ENCODE measurements at regions not wholly inside any gene's neighbourhood (a gene's known extent, or its start where the extent isn't known, plus 50 kb on each side); places are given as distances from the start of the nearest gene placed in this dataset.
A peak's percentile ranks its signal among the peaks of the same experiment; 100 is the strongest.

GRCh38 chrX:151796576-151796975 is 62.0 kb downstream of the CNGA2 start:
- DNase-seq (ENCODE audit: low spot score), result no peak

- no peak for DNase-seq (ENCODE audit: low spot score)
Observed at GRCh38 chrX:151801980-151802379, 67.4 kb downstream of the CNGA2 start.

- DNase-seq (ENCODE audit: low spot score), result no peak
Observed at GRCh38 chrX:151806967-151807540, 72.5 kb downstream of the CNGA2 start.

DNA sequence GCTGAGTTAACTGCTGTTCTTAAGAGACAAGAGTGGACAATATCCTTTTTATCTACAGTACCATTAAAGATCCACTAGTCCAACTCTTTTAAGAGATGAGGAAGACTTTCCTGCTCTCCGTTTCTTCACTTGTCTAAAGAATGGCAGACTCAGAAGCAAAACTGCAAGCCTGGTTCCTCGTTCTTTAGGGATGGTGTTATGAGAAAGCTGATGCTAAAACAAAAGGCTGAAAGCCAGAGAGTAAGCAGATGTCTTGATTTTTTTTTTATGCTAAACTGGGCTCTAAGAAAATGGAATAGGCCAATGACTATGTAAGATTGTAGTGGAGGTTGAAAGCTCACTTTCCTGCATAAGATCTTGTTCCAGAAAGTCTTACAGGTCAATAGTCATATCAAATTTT is 78.1 kb downstream of the CNGA2 start:
- no peak for DNase-seq (ENCODE audit: low spot score)

DNA sequence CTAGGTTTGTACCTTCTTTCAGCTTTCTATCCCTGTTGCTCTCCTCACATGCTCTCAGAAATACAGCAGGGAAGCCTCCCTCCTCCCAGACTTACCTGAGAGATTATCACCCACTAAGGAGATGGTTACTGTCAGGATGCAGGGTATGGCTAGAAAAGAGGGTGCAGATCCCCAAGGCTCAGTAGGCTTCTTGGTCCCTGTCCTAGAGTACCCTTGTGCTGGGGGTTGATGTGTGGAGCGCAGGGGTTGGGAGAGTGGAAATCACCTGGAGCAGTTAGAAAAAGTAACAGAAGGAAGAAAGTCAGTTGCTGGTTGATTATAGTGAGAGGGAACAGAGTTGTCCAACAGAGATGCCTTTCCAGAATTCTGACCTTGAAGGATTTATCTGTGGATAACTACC is 80.2 kb downstream of the CNGA2 start:
- no peak for DNase-seq (ENCODE audit: low spot score)

- peak; percentile 62 for DNase-seq (ENCODE audit: low spot score)
Observed at GRCh38 chrX:151815398-151815797, 80.9 kb downstream of the CNGA2 start.

DNA sequence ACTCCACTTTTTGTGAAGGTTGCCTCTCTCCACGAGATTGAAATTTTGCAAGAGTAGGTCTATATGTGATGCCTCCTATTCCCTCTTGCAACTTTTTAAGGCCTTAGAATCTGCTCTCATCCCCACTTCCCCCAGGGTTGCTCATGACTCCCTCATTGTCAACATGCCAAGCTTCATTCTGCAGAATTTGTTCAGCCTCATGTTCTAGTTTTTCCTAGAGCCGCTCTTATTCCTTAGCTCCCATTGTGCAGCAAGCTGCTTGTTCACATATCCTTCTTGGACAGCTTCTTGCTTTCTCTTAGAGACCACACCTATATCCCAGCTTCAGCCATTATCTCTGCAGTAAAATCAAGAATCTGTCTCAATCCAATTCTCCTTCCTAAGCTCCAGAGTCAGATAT is 82.4 kb downstream of the CNGA2 start:
- DNase-seq (ENCODE audit: low spot score), result no peak

DNA sequence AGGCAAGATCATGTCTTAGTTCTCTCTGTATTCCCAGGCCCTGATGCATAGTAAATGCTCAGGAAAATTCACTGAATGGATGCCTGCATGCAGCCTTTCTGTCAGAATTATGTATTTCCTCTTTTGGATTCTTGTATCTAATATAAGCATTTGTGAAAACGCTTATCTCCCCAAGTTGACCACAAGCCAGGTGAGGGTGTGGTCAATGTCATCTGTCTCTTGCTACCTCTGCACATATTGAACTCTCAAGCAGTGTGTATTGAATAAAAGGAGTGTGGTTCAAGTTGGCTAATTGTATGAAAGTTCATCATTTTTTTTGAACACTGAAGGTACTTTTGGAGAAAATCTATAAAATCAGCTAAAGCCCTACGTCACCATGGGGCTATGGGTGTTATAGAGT is 84.3 kb downstream of the CNGA2 start:
- no peak for DNase-seq (ENCODE audit: low spot score)

DNA sequence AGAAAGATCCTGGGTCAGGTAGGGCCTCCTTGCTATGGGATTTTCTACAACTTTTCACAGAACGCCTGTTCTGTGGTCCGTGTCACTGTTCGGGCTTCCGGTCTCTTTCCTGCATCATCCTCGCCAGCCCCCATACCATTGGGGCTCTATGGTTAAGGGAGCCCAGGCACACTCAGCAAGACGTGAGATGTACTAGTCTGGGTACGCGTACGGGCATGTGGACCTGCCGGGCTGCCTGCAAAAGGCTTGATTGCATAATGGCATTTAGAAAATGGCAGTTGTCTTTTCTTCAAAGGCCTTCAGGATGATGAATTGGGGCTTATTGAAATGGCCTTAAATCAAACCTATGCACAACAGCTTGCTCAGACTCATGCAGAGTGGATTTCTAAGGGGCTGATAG is 86.7 kb downstream of the CNGA2 start:
- DNase-seq (ENCODE audit: low spot score), result no peak

DNA sequence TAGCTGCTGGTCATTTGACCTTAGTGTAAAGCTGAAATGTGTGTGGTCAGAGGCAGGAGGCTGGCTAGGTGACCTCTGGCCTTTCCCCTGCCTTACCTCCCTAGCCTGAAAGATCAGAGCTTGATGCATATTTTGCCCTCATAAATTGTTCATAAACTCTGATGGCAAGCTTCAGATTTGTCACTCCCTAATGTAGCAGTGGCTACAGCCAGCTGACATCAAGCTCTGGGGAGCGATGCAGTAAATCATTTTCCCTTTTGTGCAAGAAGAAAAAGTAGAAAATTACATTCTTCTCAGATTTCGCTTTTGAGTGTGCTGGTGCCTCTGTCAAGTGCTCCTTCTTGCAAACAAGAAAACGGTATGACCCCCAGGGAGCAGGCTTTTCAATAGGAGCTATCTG is 87.7 kb upstream of the MAGEA4 start:
- DNase-seq (ENCODE audit: low spot score), result no peak

DNA sequence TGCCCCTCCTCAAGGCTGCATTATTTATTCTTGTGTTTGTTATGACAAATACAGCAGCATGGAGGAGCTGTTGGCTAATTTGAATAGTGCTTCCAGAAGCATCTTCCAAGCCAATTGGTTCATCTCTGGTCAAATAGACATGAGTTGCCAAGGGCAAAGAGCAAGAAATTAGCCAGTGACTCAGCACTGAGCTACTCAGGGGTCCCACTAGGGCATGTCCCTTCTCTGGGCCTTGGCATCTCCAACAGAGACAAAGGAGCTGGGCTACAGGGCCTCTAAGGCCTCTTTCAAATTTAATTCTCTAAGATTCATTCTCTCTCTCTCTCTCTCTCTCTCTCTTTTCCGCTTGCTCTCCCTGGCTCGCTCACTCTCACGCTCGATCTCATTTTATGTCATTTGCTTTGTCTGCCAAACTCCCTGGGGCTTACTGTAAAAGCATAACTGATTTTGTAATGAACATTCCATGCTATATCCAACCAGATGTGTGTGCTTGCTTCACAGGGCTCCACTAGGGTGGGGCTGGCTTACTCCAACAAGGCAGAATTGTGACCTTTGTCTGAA is 86.7 kb upstream of the MAGEA4 start:
- peak; percentile 73 for DNase-seq (ENCODE audit: low spot score)

- no peak for DNase-seq (ENCODE audit: low spot score)
Observed at GRCh38 chrX:151828439-151829080, 84.1 kb upstream of the MAGEA4 start.

- no peak for DNase-seq (ENCODE audit: low spot score)
Observed at GRCh38 chrX:151830911-151831310, 81.8 kb upstream of the MAGEA4 start.

DNA sequence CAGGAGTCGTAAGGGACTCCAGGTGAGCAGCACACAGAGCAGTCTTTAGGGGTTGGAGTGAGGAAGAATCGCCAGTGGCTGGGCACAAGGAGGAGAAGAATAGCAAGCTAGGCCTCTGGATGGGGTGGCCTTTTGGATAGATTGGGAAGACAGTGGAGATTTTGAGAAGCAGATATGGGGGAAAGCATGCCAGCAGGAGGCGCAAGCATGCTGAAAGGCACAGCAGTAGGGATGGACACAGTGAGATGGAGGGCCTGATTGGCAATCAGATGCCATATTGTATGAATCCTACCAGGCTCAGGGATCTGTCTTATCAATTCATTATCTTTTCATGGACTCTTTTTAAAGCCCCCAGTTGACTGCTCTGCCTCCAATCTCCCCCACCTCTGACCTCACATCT is 60.4 kb upstream of the MAGEA4 start:
- no peak for DNase-seq (ENCODE audit: low spot score)

GRCh38 chrX:151854726-151855495 is 57.8 kb upstream of the MAGEA4 start:
- no peak for DNase-seq (ENCODE audit: low spot score)

- no peak for DNase-seq (ENCODE audit: low spot score)
Observed at GRCh38 chrX:151859481-151859880, 53.2 kb upstream of the MAGEA4 start.

GRCh38 chrX:151860827-151861226 is 51.9 kb upstream of the MAGEA4 start:
- no peak for DNase-seq (ENCODE audit: low spot score)

Measured in AG08395 (cell line).